Smooth muscle cell (in vitro differentiated cells): ENCODE measurements at regions not wholly inside any gene's neighbourhood (a gene's known extent, or its start where the extent isn't known, plus 50 kb on each side); places are given as distances from the start of the nearest gene placed in this dataset.
"Not testable (repeated sequence)": the region's sequence is repeated elsewhere in the genome, so short reads cannot be mapped to it uniquely, and the experiment has no call there.

Source experiments
- DNase-seq: peaks from one replicate; lab custom pipeline; 2025; ENCODE audit not compliant: unreplicated experiment; lab: John Stamatoyannopoulos, UW
- H2AFZ ChIP-seq: fragments of 200-600 bp; sonication (generic); 2 replicates; pipeline ENCODE4 v1.6.0; 2016; ENCODE audit warnings: antibody characterized with exemption, low read depth, mild to moderate bottlenecking
- H3F3A ChIP-seq: fragments of 200-600 bp; sonication (generic); 2 replicates; pipeline ENCODE4 v1.6.0; 2017; ENCODE audit warnings: antibody characterized with exemption, low read depth
- H3K27ac ChIP-seq: fragments of 200-600 bp; sonication (generic); 2 replicates; pipeline ENCODE4 v1.5.1; 2016; ENCODE audit warnings: low read depth, mild to moderate bottlenecking
- H3K27me3 ChIP-seq: fragments of 200-600 bp; sonication (generic); 2 replicates; pipeline ENCODE4 v1.6.1; 2016; ENCODE audit warnings: low read depth, mild to moderate bottlenecking
- H3K36me3 ChIP-seq: fragments of 200-600 bp; sonication (generic); 2 replicates; pipeline ENCODE4 v1.5.1; 2016; ENCODE audit warnings: low read depth
- H3K4me1 ChIP-seq: fragments of 200-600 bp; sonication (generic); 2 replicates; pipeline ENCODE4 v1.5.1; 2016; ENCODE audit warnings: low read depth
- H3K4me2 ChIP-seq: fragments of 200-600 bp; sonication (generic); 2 replicates; pipeline ENCODE4 v1.6.0; 2016; ENCODE audit warnings: mild to moderate bottlenecking
- H3K4me3 ChIP-seq: fragments of 200-600 bp; sonication (generic); 2 replicates; pipeline ENCODE4 v1.5.1; 2016; ENCODE audit warnings: mild to moderate bottlenecking
- H3K79me2 ChIP-seq: fragments of 200-600 bp; sonication (generic); 2 replicates; pipeline ENCODE4 v1.6.0; 2016; ENCODE audit warnings: low read depth, mild to moderate bottlenecking
- H3K9ac ChIP-seq: fragments of 200-600 bp; sonication (generic); 2 replicates; pipeline ENCODE4 v1.6.0; 2016; ENCODE audit warnings: low read depth
- H3K9me3 ChIP-seq: fragments of 200-600 bp; sonication (generic); replicated peaks from 2 replicates; pipeline ENCODE4 v1.5.1; 2016; ENCODE audit warnings: low read depth
- H4K20me1 ChIP-seq: fragments of 200-600 bp; sonication (generic); 2 replicates; pipeline ENCODE4 v1.6.0; 2016; ENCODE audit warnings: low read depth
- CTCF ChIP-seq: fragments of 200-600 bp; sonication (generic); IDR thresholded peaks from 2 replicates; pipeline ENCODE4 v1.5.1; 2017; ENCODE audit warnings: borderline replicate concordance, mild to moderate bottlenecking, antibody characterized with exemption; ENCODE audit not compliant: insufficient read depth, poor library complexity, severe bottlenecking
- WGBS: methylation state at CpG from one replicate; pipeline ENCODE4 v1.1.7; 2016; ENCODE audit warnings: low lambda C conversion rate; 5-methylcytosine and 5-hydroxymethylcytosine counted together

- H4K20me1 ChIP-seq, result no peaks in the 10 kb centered on the region
- H3K4me1 ChIP-seq, result no peaks in the 10 kb centered on the region
- no peak for TF ChIP-seq CTCF
- no peak overlapping the region for H2AFZ ChIP-seq
- H3K79me2 ChIP-seq, result no peaks in the 10 kb centered on the region
- no peak overlapping the region for H3K9ac ChIP-seq
- WGBS, result 95% methylated on average over 1 of the region's 1 CpG
- H3K27ac ChIP-seq, result no peak overlapping the region
- H3K4me3 ChIP-seq, result no peak overlapping the region
- no peak for DNase-seq
- no peaks in the 10 kb centered on the region for H3K36me3 ChIP-seq
- H3K27me3 ChIP-seq, result no peaks in the 10 kb centered on the region
- H3K9me3 ChIP-seq, result no peaks in the 10 kb centered on the region
- H3F3A ChIP-seq, result peaks cover 5% of the 10 kb centered on the region
- no peak overlapping the region for H3K4me2 ChIP-seq
These were observed 405.3 kb upstream of the SLC30A5 start for GRCh38 chr5:68688547-68688946.

- no peak for DNase-seq
These were observed 404.8 kb upstream of the SLC30A5 start for GRCh38 chr5:68689010-68689409.

GRCh38 chr5:68691874-68692273 lies 401.9 kb upstream of the SLC30A5 start:
- H3K79me2 ChIP-seq, DNase-seq, H3K4me3 ChIP-seq, H4K20me1 ChIP-seq, H3K9me3 ChIP-seq, H3F3A ChIP-seq, H3K27me3 ChIP-seq, H2AFZ ChIP-seq, H3K4me1 ChIP-seq, H3K9ac ChIP-seq, H3K27ac ChIP-seq, H3K4me2 ChIP-seq, H3K36me3 ChIP-seq: not testable (repeated sequence)
- 95% methylated on average over 9 of the region's 9 CpGs for WGBS

More at GRCh38 chr5:68689010-68689409, 404.8 kb upstream of the SLC30A5 start:
- Histone ChIP-seq H3K27ac (no peak overlapping the region), H3K4me1 (no peaks in the 10 kb centered on the region), H3F3A (peaks cover 5% of the 10 kb centered on the region), H3K9me3 (no peaks in the 10 kb centered on the region), H3K79me2 (no peaks in the 10 kb centered on the region), H2AFZ (no peak overlapping the region), H3K9ac (no peak overlapping the region), H3K36me3 (no peaks in the 10 kb centered on the region), H3K27me3 (no peaks in the 10 kb centered on the region), H3K4me3 (no peak overlapping the region), H4K20me1 (no peaks in the 10 kb centered on the region), H3K4me2 (no peak overlapping the region)
- no peak for TF ChIP-seq CTCF

GRCh38 chr5:68698025-68698940 lies 395.5 kb upstream of the SLC30A5 start:
- no peak overlapping the region for H3K4me2 ChIP-seq
- no peak overlapping the region for H2AFZ ChIP-seq
- H4K20me1 ChIP-seq, result no peaks in the 10 kb centered on the region
- no peak overlapping the region for H3K9ac ChIP-seq
- 89% methylated on average over 4 of the region's 4 CpGs for WGBS
- no peak overlapping the region for H3K4me3 ChIP-seq
- no peaks in the 10 kb centered on the region for H3K36me3 ChIP-seq
- no peaks in the 10 kb centered on the region for H3F3A ChIP-seq
- H3K9me3 ChIP-seq, result no peaks in the 10 kb centered on the region
- H3K27me3 ChIP-seq, result no peaks in the 10 kb centered on the region
- H3K4me1 ChIP-seq, result no peaks in the 10 kb centered on the region
- H3K79me2 ChIP-seq, result no peaks in the 10 kb centered on the region
- no peak for TF ChIP-seq CTCF
- no peak for DNase-seq
- H3K27ac ChIP-seq, result no peak overlapping the region
